ENCODE measurements at regions not wholly inside any gene's neighbourhood (a gene's known extent, or its start where the extent isn't known, plus 50 kb on each side); places are given as distances from the start of the nearest gene placed in this dataset.

GRCh38 chr5:155948576-155948975 lies 378.4 kb upstream of the SGCD start:
- Histone ChIP-seq H3F3A (ENCODE audit: insufficient read depth) (no peaks in the 10 kb centered on the region), H3K4me2 (ENCODE audit: low read depth, low read length, poor library complexity, severe bottlenecking) (no peak overlapping the region), H3K27ac (ENCODE audit: low read depth, low read length) (no peak overlapping the region), H2AFZ (ENCODE audit: low read depth, low read length, severe bottlenecking) (no peak overlapping the region), H3K9ac (ENCODE audit: low read length) (no peak overlapping the region), H3K9me3 (ENCODE audit: insufficient read depth, low read length) (no peaks in the 10 kb centered on the region), H3K36me3 (ENCODE audit: low read length) (no peaks in the 10 kb centered on the region), H3K79me2 (ENCODE audit: insufficient read depth, low read length) (no peaks in the 10 kb centered on the region), H3K9me2 (replicated peaks; ENCODE audit: insufficient read depth, low read length) (no peaks in the 10 kb centered on the region), H3K4me3 (ENCODE audit: insufficient read depth, low read length, poor library complexity, severe bottlenecking) (no peak overlapping the region), H4K20me1 (ENCODE audit: low read depth, low read length) (no peaks in the 10 kb centered on the region), H3K27me3 (ENCODE audit: low read length) (no peaks in the 10 kb centered on the region)
- TF ChIP-seq CTCF (IDR thresholded peaks at IDR 0.05; ENCODE audit: insufficient read depth, low read length, poor library complexity, severe bottlenecking) (no peak), EZH2phosphoT487 (conservative IDR thresholded peaks at IDR 0.05; ENCODE audit: low read length) (no peak)

DNA sequence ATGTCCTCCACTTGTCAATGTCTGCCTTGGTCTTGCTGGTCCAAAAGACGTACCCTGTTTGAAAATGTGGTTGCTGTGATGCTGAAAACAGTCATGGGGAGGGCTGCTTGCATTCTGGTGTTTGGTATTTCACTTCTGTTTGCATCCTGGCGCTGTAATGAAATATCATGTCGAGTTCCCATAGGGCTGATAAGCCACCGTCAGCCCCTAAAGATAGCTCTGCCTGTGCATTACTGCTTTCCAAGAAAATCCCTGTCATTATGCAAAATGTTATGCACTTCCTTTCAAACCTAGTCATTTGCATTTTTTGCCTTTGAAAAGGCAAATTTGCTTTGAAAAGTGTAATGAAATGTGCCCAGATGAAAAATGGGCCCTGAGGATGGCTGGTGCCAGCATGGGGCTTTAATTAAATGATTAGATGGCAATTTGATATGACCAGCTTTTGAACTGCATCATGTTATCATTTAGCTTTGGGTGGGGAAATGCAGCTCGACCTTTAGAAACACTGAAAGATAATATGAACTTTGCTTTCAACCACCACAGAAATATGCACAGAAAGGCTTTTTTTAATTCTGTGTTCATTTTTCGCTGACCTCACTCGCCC lies 374.4 kb upstream of the SGCD start:
- Histone ChIP-seq H3K4me2 (ENCODE audit: low read depth, low read length, poor library complexity, severe bottlenecking) (no peak overlapping the region), H2AFZ (ENCODE audit: low read depth, low read length, severe bottlenecking) (no peak overlapping the region), H4K20me1 (ENCODE audit: low read depth, low read length) (no peaks in the 10 kb centered on the region), H3K9ac (ENCODE audit: low read length) (no peak overlapping the region), H3K9me3 (ENCODE audit: insufficient read depth, low read length) (no peaks in the 10 kb centered on the region), H3K79me2 (ENCODE audit: insufficient read depth, low read length) (no peaks in the 10 kb centered on the region), H3K4me3 (ENCODE audit: insufficient read depth, low read length, poor library complexity, severe bottlenecking) (no peak overlapping the region), H3F3A (ENCODE audit: insufficient read depth) (no peaks in the 10 kb centered on the region), H3K27me3 (ENCODE audit: low read length) (no peaks in the 10 kb centered on the region), H3K27ac (ENCODE audit: low read depth, low read length) (no peak overlapping the region), H3K9me2 (replicated peaks; ENCODE audit: insufficient read depth, low read length) (no peaks in the 10 kb centered on the region), H3K36me3 (ENCODE audit: low read length) (no peaks in the 10 kb centered on the region)
- no peak for TF ChIP-seq EZH2phosphoT487 (conservative IDR thresholded peaks at IDR 0.05; ENCODE audit: low read length)
- TF ChIP-seq CTCF (IDR thresholded peaks at IDR 0.05; ENCODE audit: insufficient read depth, low read length, poor library complexity, severe bottlenecking) = no peak

- Histone ChIP-seq H3K9me3 (ENCODE audit: insufficient read depth, low read length) (no peaks in the 10 kb centered on the region), H3K4me2 (ENCODE audit: low read depth, low read length, poor library complexity, severe bottlenecking) (no peak overlapping the region), H3K36me3 (ENCODE audit: low read length) (no peaks in the 10 kb centered on the region), H4K20me1 (ENCODE audit: low read depth, low read length) (no peaks in the 10 kb centered on the region), H3K9me2 (replicated peaks; ENCODE audit: insufficient read depth, low read length) (no peaks in the 10 kb centered on the region), H3K9ac (ENCODE audit: low read length) (no peak overlapping the region), H3K27ac (ENCODE audit: low read depth, low read length) (no peak overlapping the region), H3F3A (ENCODE audit: insufficient read depth) (no peaks in the 10 kb centered on the region), H3K27me3 (ENCODE audit: low read length) (no peaks in the 10 kb centered on the region), H2AFZ (ENCODE audit: low read depth, low read length, severe bottlenecking) (no peak overlapping the region), H3K79me2 (ENCODE audit: insufficient read depth, low read length) (no peaks in the 10 kb centered on the region), H3K4me3 (ENCODE audit: insufficient read depth, low read length, poor library complexity, severe bottlenecking) (no peak overlapping the region)
- no peak for TF ChIP-seq CTCF (IDR thresholded peaks at IDR 0.05; ENCODE audit: insufficient read depth, low read length, poor library complexity, severe bottlenecking)
- TF ChIP-seq EZH2phosphoT487 (conservative IDR thresholded peaks at IDR 0.05; ENCODE audit: low read length) = no peak
Measured at GRCh38 chr5:155953335-155953734, 373.6 kb upstream of the SGCD start.
